ENCODE measurements at regions not wholly inside any gene's neighbourhood (a gene's known extent, or its start where the extent isn't known, plus 50 kb on each side); places are given as distances from the start of the nearest gene placed in this dataset.

- TF ChIP-seq, protein P1, sequence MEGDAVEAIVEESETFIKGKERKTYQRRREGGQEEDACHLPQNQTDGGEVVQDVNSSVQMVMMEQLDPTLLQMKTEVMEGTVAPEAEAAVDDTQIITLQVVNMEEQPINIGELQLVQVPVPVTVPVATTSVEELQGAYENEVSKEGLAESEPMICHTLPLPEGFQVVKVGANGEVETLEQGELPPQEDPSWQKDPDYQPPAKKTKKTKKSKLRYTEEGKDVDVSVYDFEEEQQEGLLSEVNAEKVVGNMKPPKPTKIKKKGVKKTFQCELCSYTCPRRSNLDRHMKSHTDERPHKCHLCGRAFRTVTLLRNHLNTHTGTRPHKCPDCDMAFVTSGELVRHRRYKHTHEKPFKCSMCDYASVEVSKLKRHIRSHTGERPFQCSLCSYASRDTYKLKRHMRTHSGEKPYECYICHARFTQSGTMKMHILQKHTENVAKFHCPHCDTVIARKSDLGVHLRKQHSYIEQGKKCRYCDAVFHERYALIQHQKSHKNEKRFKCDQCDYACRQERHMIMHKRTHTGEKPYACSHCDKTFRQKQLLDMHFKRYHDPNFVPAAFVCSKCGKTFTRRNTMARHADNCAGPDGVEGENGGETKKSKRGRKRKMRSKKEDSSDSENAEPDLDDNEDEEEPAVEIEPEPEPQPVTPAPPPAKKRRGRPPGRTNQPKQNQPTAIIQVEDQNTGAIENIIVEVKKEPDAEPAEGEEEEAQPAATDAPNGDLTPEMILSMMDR (conservative IDR thresholded peaks at IDR 0.05; ENCODE audit: low read depth in 2 of 2): no peak
- no peak for TF ChIP-seq POLR2AphosphoS5 (IDR thresholded peaks at IDR 0.05; ENCODE audit: low read depth)
Measured at GRCh38 chr9:38316166-38316780, 76.2 kb upstream of the ALDH1B1 start.

Data from GM23338 (cell line).